ENCODE measurements at regions not wholly inside any gene's neighbourhood (a gene's known extent, or its start where the extent isn't known, plus 50 kb on each side); places are given as distances from the start of the nearest gene placed in this dataset.
"Not testable (repeated sequence)": the region's sequence is repeated elsewhere in the genome, so short reads cannot be mapped to it uniquely, and the experiment has no call there.

- no peak for DNase-seq
Observed at GRCh38 chr5:91635950-91636734, 253.0 kb upstream of the ARRDC3 start.

GRCh38 chr5:91632871-91633270 is 249.8 kb upstream of the ARRDC3 start:
- DNase-seq, result no peak

- no peak for DNase-seq
Observed at GRCh38 chr5:91611746-91612145, 228.6 kb upstream of the ARRDC3 start.

- no peak for DNase-seq
Observed at GRCh38 chr5:91607675-91608074, 224.6 kb upstream of the ARRDC3 start.

- DNase-seq, result no peak
Observed at GRCh38 chr5:91599863-91600262, 216.7 kb upstream of the ARRDC3 start.

- DNase-seq, result no peak
Observed at GRCh38 chr5:91598216-91598615, 215.1 kb upstream of the ARRDC3 start.

- no peak for DNase-seq
Observed at GRCh38 chr5:91595424-91595823, 212.3 kb upstream of the ARRDC3 start.

- DNase-seq, result no peak
Observed at GRCh38 chr5:91591076-91591475, 208.0 kb upstream of the ARRDC3 start.

GRCh38 chr5:91586232-91586631 is 203.1 kb upstream of the ARRDC3 start:
- no peak for DNase-seq

- no peak for DNase-seq
Observed at GRCh38 chr5:91584352-91584751, 201.2 kb upstream of the ARRDC3 start.

GRCh38 chr5:91566012-91566411 is 182.9 kb upstream of the ARRDC3 start:
- DNase-seq, result not testable (repeated sequence)

GRCh38 chr5:91562922-91563321 is 179.8 kb upstream of the ARRDC3 start:
- DNase-seq, result no peak

GRCh38 chr5:91541696-91542095 is 158.6 kb upstream of the ARRDC3 start:
- DNase-seq, result no peak

GRCh38 chr5:91538179-91538578 is 155.1 kb upstream of the ARRDC3 start:
- no peak for DNase-seq

GRCh38 chr5:91535499-91535898 is 152.4 kb upstream of the ARRDC3 start:
- no peak for DNase-seq

GRCh38 chr5:91534332-91534731 is 151.2 kb upstream of the ARRDC3 start:
- no peak for DNase-seq

GRCh38 chr5:91532779-91533178 is 149.7 kb upstream of the ARRDC3 start:
- DNase-seq, result no peak

GRCh38 chr5:91532281-91532680 is 149.2 kb upstream of the ARRDC3 start:
- DNase-seq, result no peak

- no peak for DNase-seq
Observed at GRCh38 chr5:91528831-91529230, 145.7 kb upstream of the ARRDC3 start.

GRCh38 chr5:91521785-91522184 is 138.7 kb upstream of the ARRDC3 start:
- DNase-seq, result no peak

- DNase-seq, result no peak
Observed at GRCh38 chr5:91521334-91521733, 138.2 kb upstream of the ARRDC3 start.

GRCh38 chr5:91514400-91514799 is 131.3 kb upstream of the ARRDC3 start:
- DNase-seq, result no peak

GRCh38 chr5:91503321-91503720 is 120.2 kb upstream of the ARRDC3 start:
- no peak for DNase-seq

- no peak for DNase-seq
Observed at GRCh38 chr5:91500758-91501157, 117.6 kb upstream of the ARRDC3 start.

GRCh38 chr5:91499943-91500531 is 116.9 kb upstream of the ARRDC3 start:
- no peak for DNase-seq

All from T1000 (cell line).